HCT116 (cell line): ENCODE measurements at regions not wholly inside any gene's neighbourhood (a gene's known extent, or its start where the extent isn't known, plus 50 kb on each side); places are given as distances from the start of the nearest gene placed in this dataset.

Source experiments
- ATAC-seq: fragments of 200-7000 bp; cut with Tn5 transposase; 2 replicates; pipeline ENCODE4 v1.9.1; 2020; ENCODE audit warnings: mild to moderate bottlenecking, moderate library complexity
- BruUV-seq: library from RNA; stranded (reverse); fragments of 400-500 nt; replicated peaks from 2 replicates; lab custom pipeline; 2021; lab: Mats Ljungman, UMichigan
- CTCF ChIA-PET: fragments of 300-600 bp; sonication (Branson Sonifier 250); formaldehyde crosslinking; loops from one replicate; lab custom pipeline; 2021; ENCODE audit warnings: antibody characterized with exemption; lab: Charles Lee
- POLR2A ChIA-PET: fragments of 300-600, 350-600 bp; sonication (Branson Sonifier 250); formaldehyde crosslinking; loops from one replicate; lab custom pipeline; 2021; ENCODE audit warnings: antibody characterized with exemption; lab: Charles Lee
- RAD21 ChIA-PET, 2 experiments: fragments of 300-600 bp; sonication (Branson Sonifier 250); formaldehyde crosslinking; loops; one replicate each; lab custom pipeline; 2023; ENCODE audit warnings: low total read pairs in 2 of 2; ENCODE audit not compliant: uncharacterized antibody in 2 of 2, unreplicated experiment in 2 of 2, low non-redundant PET in 1 of 2; lab: Charles Lee
- DNase-seq: peaks from one replicate; pipeline ENCODE4 v3.0.0-alpha.2; 2010; ENCODE audit warnings: low read depth, low spot score
- H2AFZ ChIP-seq: fragments of 200-600 bp; shearing (Covaris generic), sonication (generic); 2 replicates; pipeline ENCODE4 v1.6.1; 2017; ENCODE audit warnings: low read depth, mixed run types, mixed read lengths, antibody characterized with exemption, low read length; ENCODE audit not compliant: poor library complexity, severe bottlenecking
- H3K27ac ChIP-seq: 2 replicates; pipeline ENCODE4 v1.5.1; 2012; ENCODE audit warnings: low read depth, low read length
- H3K27me3 ChIP-seq: fragments of 200-600 bp; sonication (generic); 2 replicates; pipeline ENCODE4 v1.6.1; 2016; ENCODE audit warnings: mixed run types, low read length, mixed read lengths; ENCODE audit not compliant: insufficient read depth
- H3K36me3 ChIP-seq, 2 experiments: fragments of 200-500 bp in 1 of 2; fragments of 200-600 bp in 1 of 2; sonication (Bioruptor generic) in 1 of 2; sonication (generic) in 1 of 2; 2 replicates each; pipeline versions ENCODE4 v1.5.1 to v1.6.1; 2014 to 2016; ENCODE audit warnings: low read length in 2 of 2, inconsistent platforms in 1 of 2, mixed read lengths in 1 of 2, mixed run types in 1 of 2; ENCODE audit not compliant: insufficient read depth in 2 of 2, control insufficient read depth in 1 of 2
- H3K4me1 ChIP-seq, 2 experiments: fragments of 200-600 bp in 1 of 2; sonication (generic) in 1 of 2; 2 replicates each; pipeline versions ENCODE4 v1.5.1 to v1.6.1; 2012 to 2017; ENCODE audit warnings: low read length in 2 of 2, inconsistent platforms in 1 of 2, mild to moderate bottlenecking in 1 of 2, mixed read lengths in 1 of 2, mixed run types in 1 of 2, moderate library complexity in 1 of 2; ENCODE audit not compliant: insufficient read depth in 2 of 2, control insufficient read depth in 1 of 2
- H3K4me2 ChIP-seq: fragments of 200-600 bp; sonication (generic); 2 replicates; pipeline ENCODE4 v1.6.1; 2017; ENCODE audit warnings: mixed run types, low read length, mixed read lengths
- H3K4me3 ChIP-seq, 2 experiments: fragments of 200-600 bp in 1 of 2; sonication (generic) in 1 of 2; replicated peaks in 1 of 2; 2 replicates each; pipeline ENCODE4 v1.5.1; 2011 to 2016; ENCODE audit warnings: low read length in 2 of 2, control low read depth in 1 of 2, low read depth in 1 of 2, mild to moderate bottlenecking in 1 of 2, mixed read lengths in 1 of 2, mixed run types in 1 of 2
- H3K79me2 ChIP-seq: fragments of 200-600 bp; sonication (generic); 2 replicates; pipeline ENCODE4 v1.6.1; 2017; ENCODE audit warnings: mild to moderate bottlenecking, mixed run types, low read length, moderate library complexity, mixed read lengths; ENCODE audit not compliant: insufficient read depth
- H3K9ac ChIP-seq: fragments of 200-600 bp; sonication (generic); 2 replicates; pipeline ENCODE4 v1.6.1; 2016; ENCODE audit warnings: low read length, mixed read lengths
- H3K9me2 ChIP-seq: fragments of 200-600 bp; sonication (generic), shearing (Covaris generic); 2 replicates; pipeline ENCODE4 v1.6.1; 2017; ENCODE audit warnings: mixed run types, mild to moderate bottlenecking, moderate library complexity; ENCODE audit not compliant: insufficient read depth
- H3K9me3 ChIP-seq, 2 experiments: fragments of 200-500 bp in 1 of 2; fragments of 200-600 bp in 1 of 2; sonication (Bioruptor generic) in 1 of 2; sonication (generic) in 1 of 2; 2 replicates each; pipeline ENCODE4 v1.6.1; 2014 to 2017; ENCODE audit warnings: low read length in 2 of 2, mixed read lengths in 2 of 2, inconsistent platforms in 1 of 2, low read depth in 1 of 2, mild to moderate bottlenecking in 1 of 2, mixed run types in 1 of 2, moderate library complexity in 1 of 2; ENCODE audit not compliant: control insufficient read depth in 1 of 2, insufficient read depth in 1 of 2
- H4K20me1 ChIP-seq: fragments of 200-600 bp; sonication (generic), shearing (Covaris generic); 2 replicates; pipeline ENCODE4 v1.6.1; 2017; ENCODE audit warnings: mixed run types, mild to moderate bottlenecking, moderate library complexity; ENCODE audit not compliant: insufficient read depth
- CTCF ChIP-seq, 3 experiments: fragments of 200-600 bp in 1 of 3; sonication (generic) in 1 of 3; IDR thresholded peaks in 2 of 3; conservative IDR thresholded peaks in 1 of 3; 2 replicates each; pipeline ENCODE4 v1.5.1; 2012 to 2017; ENCODE audit warnings: low read depth in 2 of 3, low read length in 2 of 3, antibody characterized with exemption in 1 of 3, borderline replicate concordance in 1 of 3, control low read depth in 1 of 3, mild to moderate bottlenecking in 1 of 3, mixed read lengths in 1 of 3, mixed run types in 1 of 3, moderate library complexity in 1 of 3; ENCODE audit not compliant: insufficient read depth in 1 of 3
- EGR1 ChIP-seq: IDR thresholded peaks from 2 replicates; pipeline ENCODE4 v1.6.1; 2012; ENCODE audit warnings: low read depth
- ELF1 ChIP-seq: IDR thresholded peaks from 2 replicates; pipeline ENCODE4 v1.6.1; 2012; ENCODE audit warnings: low read depth, borderline replicate concordance
- EZH2 ChIP-seq: fragments of 200-600 bp; sonication (generic); IDR thresholded peaks from 2 replicates; pipeline ENCODE4 v1.6.1; 2017; ENCODE audit warnings: antibody characterized with exemption, mixed run types
- EZH2phosphoT487 ChIP-seq: fragments of 200-600 bp; IDR thresholded peaks from 2 replicates; pipeline ENCODE4 v1.6.1; 2018; ENCODE audit warnings: antibody characterized with exemption, borderline replicate concordance
- SIN3A ChIP-seq: IDR thresholded peaks from 2 replicates; pipeline ENCODE4 v1.6.1; 2012; ENCODE audit warnings: low read depth
- SRF ChIP-seq: IDR thresholded peaks from 2 replicates; pipeline ENCODE4 v1.6.1; 2012; ENCODE audit warnings: low read depth
- ZFX ChIP-seq: fragments of 450-650 bp; IDR thresholded peaks from 2 replicates; pipeline ENCODE4 v1.6.1; 2017
- intact Hi-C: fragments of 100-400 bp; cut with micrococcal nuclease; formaldehyde crosslinking; loops from 2 replicates; pipeline ENCODE4 v1.10.0; 2022
- TF ChIP-seq, protein P1 (sequence below): IDR thresholded peaks from 2 replicates; pipeline ENCODE4 v1.6.1; 2012

GRCh38 chr2:129799036-129799958, 180.2 kb upstream of the RAB6C start:
- POLR2A ChIA-PET, result no interaction called here
- Histone ChIP-seq H3K9me3 (no peaks in the 10 kb centered on the region), H3K4me2 (no peak overlapping the region), H3K4me1 (no peaks in the 10 kb centered on the region), H3K9ac (no peak overlapping the region), H2AFZ (no peak overlapping the region), H4K20me1 (no peaks in the 10 kb centered on the region), H3K79me2 (no peaks in the 10 kb centered on the region), H3K27me3 (peaks cover 38% of the 10 kb centered on the region), H3K27ac (no peak overlapping the region), H3K9me2 (no peaks in the 10 kb centered on the region), H3K4me3 (no peak overlapping the region), H3K36me3 (no peaks in the 10 kb centered on the region)
- CTCF ChIA-PET, result no interaction called here
- RAD21 ChIA-PET, result no interaction called here
- intact Hi-C loops, result no loop called here
- ATAC-seq, result no peak
- DNase-seq, result no peak
- no TSS peak for BruUV-seq
- TF ChIP-seq EGR1 (no peak), CTCF (IDR thresholded peaks at IDR 0.05 in 2 of 3, conservative IDR thresholded peaks at IDR 0.05 in 1 of 3; ENCODE audit: borderline replicate concordance in 1 of 3, insufficient read depth in 1 of 3, low read depth in 2 of 3, low read length in 2 of 3) (no peak), ZFX (no peak), ELF1 (no peak), EZH2phosphoT487 (no peak), SIN3A (no peak), SRF (no peak), EZH2 (no peak)
- TF ChIP-seq, protein P1, sequence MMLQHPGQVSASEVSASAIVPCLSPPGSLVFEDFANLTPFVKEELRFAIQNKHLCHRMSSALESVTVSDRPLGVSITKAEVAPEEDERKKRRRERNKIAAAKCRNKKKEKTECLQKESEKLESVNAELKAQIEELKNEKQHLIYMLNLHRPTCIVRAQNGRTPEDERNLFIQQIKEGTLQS, result no peak
